ENCODE measurements at regions not wholly inside any gene's neighbourhood (a gene's known extent, or its start where the extent isn't known, plus 50 kb on each side); places are given as distances from the start of the nearest gene placed in this dataset.

DNA sequence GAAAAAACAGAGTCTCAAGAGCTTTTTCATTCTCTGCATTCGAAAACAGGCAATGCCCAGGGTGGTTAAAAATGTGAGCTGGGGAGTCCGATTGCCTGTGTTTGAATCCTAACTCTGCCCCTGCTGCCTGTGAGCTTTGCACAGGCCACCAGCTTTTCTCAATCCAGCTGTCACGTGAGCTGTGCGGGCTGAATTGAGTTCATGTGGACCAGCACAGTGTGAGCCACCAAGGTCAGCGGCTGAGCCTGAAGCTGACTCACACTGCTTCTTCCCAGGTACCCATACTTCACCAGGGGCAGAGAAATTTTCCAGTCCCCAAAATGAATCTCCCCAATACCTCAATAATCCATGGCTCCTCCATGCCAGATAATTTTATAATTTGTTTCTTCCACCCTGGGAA lies 64.4 kb upstream of the SLCO3A1 start:
- TF ChIP-seq, protein P1, sequence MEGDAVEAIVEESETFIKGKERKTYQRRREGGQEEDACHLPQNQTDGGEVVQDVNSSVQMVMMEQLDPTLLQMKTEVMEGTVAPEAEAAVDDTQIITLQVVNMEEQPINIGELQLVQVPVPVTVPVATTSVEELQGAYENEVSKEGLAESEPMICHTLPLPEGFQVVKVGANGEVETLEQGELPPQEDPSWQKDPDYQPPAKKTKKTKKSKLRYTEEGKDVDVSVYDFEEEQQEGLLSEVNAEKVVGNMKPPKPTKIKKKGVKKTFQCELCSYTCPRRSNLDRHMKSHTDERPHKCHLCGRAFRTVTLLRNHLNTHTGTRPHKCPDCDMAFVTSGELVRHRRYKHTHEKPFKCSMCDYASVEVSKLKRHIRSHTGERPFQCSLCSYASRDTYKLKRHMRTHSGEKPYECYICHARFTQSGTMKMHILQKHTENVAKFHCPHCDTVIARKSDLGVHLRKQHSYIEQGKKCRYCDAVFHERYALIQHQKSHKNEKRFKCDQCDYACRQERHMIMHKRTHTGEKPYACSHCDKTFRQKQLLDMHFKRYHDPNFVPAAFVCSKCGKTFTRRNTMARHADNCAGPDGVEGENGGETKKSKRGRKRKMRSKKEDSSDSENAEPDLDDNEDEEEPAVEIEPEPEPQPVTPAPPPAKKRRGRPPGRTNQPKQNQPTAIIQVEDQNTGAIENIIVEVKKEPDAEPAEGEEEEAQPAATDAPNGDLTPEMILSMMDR (IDR thresholded peaks at IDR 0.05): no peak
- TF ChIP-seq POLR2A (IDR thresholded peaks at IDR 0.05): no peak

All from gastroesophageal sphincter (tissue), 3 donors.